Loucy (cell line): ENCODE measurements at regions not wholly inside any gene's neighbourhood (a gene's known extent, or its start where the extent isn't known, plus 50 kb on each side); places are given as distances from the start of the nearest gene placed in this dataset.

Experiments used
- H2AFZ ChIP-seq: fragments of 200-600 bp; sonication (generic); 2 replicates; pipeline ENCODE4 v1.6.0; 2016; ENCODE audit warnings: antibody characterized with exemption, mild to moderate bottlenecking, low read length, moderate library complexity
- H3F3A ChIP-seq: fragments of 200-600 bp; 2 replicates; pipeline ENCODE4 v1.6.0; 2016; ENCODE audit warnings: antibody characterized with exemption, low read depth, mild to moderate bottlenecking
- H3K27me3 ChIP-seq: fragments of 200-600 bp; sonication (generic); 2 replicates; pipeline ENCODE4 v1.6.1; 2014; ENCODE audit warnings: low read length, mild to moderate bottlenecking; ENCODE audit not compliant: insufficient read depth, poor library complexity, severe bottlenecking
- H3K36me3 ChIP-seq: fragments of 200-600 bp; sonication (generic); 2 replicates; pipeline ENCODE4 v1.6.1; 2016; ENCODE audit warnings: low read length; ENCODE audit not compliant: insufficient read depth
- H3K4me1 ChIP-seq: fragments of 200-600 bp; sonication (generic); 2 replicates; pipeline ENCODE4 v1.5.1; 2014; ENCODE audit warnings: low read length, mild to moderate bottlenecking; ENCODE audit not compliant: insufficient read depth, poor library complexity, severe bottlenecking
- H3K4me2 ChIP-seq: fragments of 200-600 bp; sonication (generic); 2 replicates; pipeline ENCODE4 v1.6.0; 2014; ENCODE audit warnings: antibody characterized with exemption, low read length, low read depth, mild to moderate bottlenecking; ENCODE audit not compliant: poor library complexity, severe bottlenecking
- H3K4me3 ChIP-seq: fragments of 200-600 bp; sonication (generic); 2 replicates; pipeline ENCODE4 v1.5.1; 2014; ENCODE audit warnings: low read length, mild to moderate bottlenecking, mixed read lengths; ENCODE audit not compliant: poor library complexity, severe bottlenecking
- H3K79me2 ChIP-seq: fragments of 200-600 bp; sonication (generic); 2 replicates; pipeline ENCODE4 v1.6.1; 2014; ENCODE audit warnings: low read length; ENCODE audit not compliant: insufficient read depth
- H3K9ac ChIP-seq: fragments of 200-600 bp; sonication (generic); 2 replicates; pipeline ENCODE4 v1.6.0; 2014; ENCODE audit warnings: mild to moderate bottlenecking, low read depth, low read length, moderate library complexity; ENCODE audit not compliant: poor library complexity, severe bottlenecking
- H3K9me2 ChIP-seq: fragments of 200-600 bp; sonication (generic); replicated peaks from 2 replicates; pipeline ENCODE4 v1.6.1; 2016; ENCODE audit warnings: low read depth, low read length, mixed read lengths
- H3K9me3 ChIP-seq: fragments of 200-600 bp; sonication (generic); 2 replicates; pipeline ENCODE4 v1.6.1; 2014; ENCODE audit warnings: mild to moderate bottlenecking, antibody characterized with exemption, low read length, low read depth; ENCODE audit not compliant: insufficient read depth
- H4K20me1 ChIP-seq: fragments of 200-600 bp; sonication (generic); 2 replicates; pipeline ENCODE4 v1.6.0; 2014; ENCODE audit warnings: antibody characterized with exemption, low read length, mild to moderate bottlenecking; ENCODE audit not compliant: insufficient read depth, poor library complexity, severe bottlenecking
- EZH2phosphoT487 ChIP-seq: fragments of 200-600 bp; IDR thresholded peaks from 2 replicates; pipeline ENCODE4 v1.6.1; 2018; ENCODE audit warnings: antibody characterized with exemption, mild to moderate bottlenecking, moderate library complexity, borderline replicate concordance
- TF ChIP-seq, protein P1 (sequence below): fragments of 200-600 bp; sonication (generic); conservative IDR thresholded peaks from 2 replicates; pipeline ENCODE4 v1.5.1; 2014; ENCODE audit warnings: mild to moderate bottlenecking, antibody characterized with exemption, low read length

GRCh38 chr5:73318308-73318719 lies 130.3 kb downstream of the FOXD1 start:
- no peaks in the 10 kb centered on the region for H4K20me1 ChIP-seq
- H3K27me3 ChIP-seq: no peaks in the 10 kb centered on the region
- no peaks in the 10 kb centered on the region for H3K36me3 ChIP-seq
- H3K4me2 ChIP-seq: no peak overlapping the region
- H3K9me3 ChIP-seq: no peaks in the 10 kb centered on the region
- no peaks in the 10 kb centered on the region for H3K4me1 ChIP-seq
- H3K4me3 ChIP-seq: no peak overlapping the region
- H3K9ac ChIP-seq: no peak overlapping the region
- no peaks in the 10 kb centered on the region for H3K79me2 ChIP-seq
- H3F3A ChIP-seq: no peaks in the 10 kb centered on the region
- no peaks in the 10 kb centered on the region for H3K9me2 ChIP-seq
- H2AFZ ChIP-seq: no peak overlapping the region
- TF ChIP-seq EZH2phosphoT487: no peak
- TF ChIP-seq, protein P1, sequence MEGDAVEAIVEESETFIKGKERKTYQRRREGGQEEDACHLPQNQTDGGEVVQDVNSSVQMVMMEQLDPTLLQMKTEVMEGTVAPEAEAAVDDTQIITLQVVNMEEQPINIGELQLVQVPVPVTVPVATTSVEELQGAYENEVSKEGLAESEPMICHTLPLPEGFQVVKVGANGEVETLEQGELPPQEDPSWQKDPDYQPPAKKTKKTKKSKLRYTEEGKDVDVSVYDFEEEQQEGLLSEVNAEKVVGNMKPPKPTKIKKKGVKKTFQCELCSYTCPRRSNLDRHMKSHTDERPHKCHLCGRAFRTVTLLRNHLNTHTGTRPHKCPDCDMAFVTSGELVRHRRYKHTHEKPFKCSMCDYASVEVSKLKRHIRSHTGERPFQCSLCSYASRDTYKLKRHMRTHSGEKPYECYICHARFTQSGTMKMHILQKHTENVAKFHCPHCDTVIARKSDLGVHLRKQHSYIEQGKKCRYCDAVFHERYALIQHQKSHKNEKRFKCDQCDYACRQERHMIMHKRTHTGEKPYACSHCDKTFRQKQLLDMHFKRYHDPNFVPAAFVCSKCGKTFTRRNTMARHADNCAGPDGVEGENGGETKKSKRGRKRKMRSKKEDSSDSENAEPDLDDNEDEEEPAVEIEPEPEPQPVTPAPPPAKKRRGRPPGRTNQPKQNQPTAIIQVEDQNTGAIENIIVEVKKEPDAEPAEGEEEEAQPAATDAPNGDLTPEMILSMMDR: no peak

- Histone ChIP-seq H3K4me2 (no peak overlapping the region), H3K4me1 (peaks cover 5% of the 10 kb centered on the region), H3K36me3 (no peaks in the 10 kb centered on the region), H3K79me2 (no peaks in the 10 kb centered on the region), H3K27me3 (no peaks in the 10 kb centered on the region), H3K9me3 (no peaks in the 10 kb centered on the region), H3K9ac (no peak overlapping the region), H2AFZ (no peak overlapping the region), H3F3A (no peaks in the 10 kb centered on the region), H4K20me1 (no peaks in the 10 kb centered on the region), H3K4me3 (no peak overlapping the region), H3K9me2 (no peaks in the 10 kb centered on the region)
- no peak for TF ChIP-seq EZH2phosphoT487
- TF ChIP-seq, protein P1: no peak
Measured at GRCh38 chr5:73317523-73317922, 131.1 kb downstream of the FOXD1 start.

DNA sequence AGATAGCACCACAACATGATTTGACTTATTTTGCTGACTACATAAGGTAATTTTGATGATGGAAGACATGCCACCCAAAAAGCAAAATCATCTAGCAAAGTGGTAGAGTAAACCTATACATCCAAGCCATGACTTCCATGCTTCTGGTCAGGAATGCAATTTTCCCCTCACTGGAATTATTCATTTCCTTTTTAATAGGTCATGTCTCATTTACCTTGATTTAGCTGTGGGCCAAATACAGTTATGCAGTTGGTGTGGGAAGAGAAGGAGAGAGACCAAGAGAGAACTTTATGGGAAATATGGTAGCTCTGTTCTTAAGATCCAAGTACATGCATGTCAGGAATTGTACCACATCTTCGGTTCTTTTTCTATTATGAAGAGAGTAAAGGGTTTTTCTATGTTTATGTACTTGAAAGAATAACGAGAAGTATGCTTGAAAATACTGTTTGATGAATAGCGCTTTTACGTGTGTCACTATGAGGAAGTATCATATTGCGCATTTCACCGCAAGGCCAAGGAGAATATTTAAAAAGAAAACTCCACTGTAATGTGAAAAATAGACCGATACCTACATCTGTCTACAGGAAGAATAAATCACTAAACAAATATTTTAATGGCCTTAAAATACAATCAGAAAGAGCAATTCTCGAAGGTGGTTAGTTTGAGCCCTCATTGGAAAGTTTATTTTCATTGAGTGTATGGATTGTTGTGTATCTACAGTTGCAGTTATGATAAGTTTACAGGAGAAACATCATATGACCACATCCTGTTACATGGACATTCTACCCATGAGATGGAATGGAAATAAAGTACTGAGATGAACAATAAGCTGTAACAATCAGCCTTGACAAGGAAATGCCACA lies 134.0 kb downstream of the FOXD1 start:
- Histone ChIP-seq H3K27me3 (no peaks in the 10 kb centered on the region), H3F3A (no peaks in the 10 kb centered on the region)
- TF ChIP-seq, protein P1: no peak
- no peak for TF ChIP-seq EZH2phosphoT487

More for the DNA sequence above, 134.0 kb downstream of the FOXD1 start:
- Histone ChIP-seq H3K9ac (no peak overlapping the region), H3K79me2 (no peaks in the 10 kb centered on the region), H3K4me2 (no peak overlapping the region), H3K9me3 (no peaks in the 10 kb centered on the region), H3K36me3 (no peaks in the 10 kb centered on the region), H2AFZ (no peak overlapping the region), H3K4me3 (no peak overlapping the region), H4K20me1 (no peaks in the 10 kb centered on the region), H3K9me2 (no peaks in the 10 kb centered on the region), H3K4me1 (peaks cover 6% of the 10 kb centered on the region)
